Naive thymus-derived CD4-positive, alpha-beta T cell (primary cell): ENCODE measurements at regions not wholly inside any gene's neighbourhood (a gene's known extent, or its start where the extent isn't known, plus 50 kb on each side); places are given as distances from the start of the nearest gene placed in this dataset.
"Not testable (repeated sequence)": the region's sequence is repeated elsewhere in the genome, so short reads cannot be mapped to it uniquely, and the experiment has no call there.

Experiments used
- ATAC-seq: fragments of 150-1000 bp; cut with Tn5 transposase; 2 replicates; pipeline ENCODE4 v1.10.0; 2021; ENCODE audit warnings: mild to moderate bottlenecking, moderate library complexity
- CTCF ChIA-PET: fragments of 350-600 bp; sonication (Branson Sonifier 250); formaldehyde crosslinking; loops from one replicate; lab custom pipeline; 2021; ENCODE audit warnings: antibody characterized with exemption; lab: Charles Lee
- POLR2A ChIA-PET: fragments of 350-600 bp; sonication (Branson Sonifier 250); formaldehyde crosslinking; loops from one replicate; lab custom pipeline; 2021; ENCODE audit warnings: antibody characterized with exemption, inconsistent platforms; lab: Charles Lee
- DNase-seq, 9 donors: peaks; one replicate each; pipeline versions ENCODE4 v3.0.0 to v3.0.0-alpha.2; 2020 to 2022; ENCODE audit warnings: mixed read lengths in 1 of 9
- H3K27ac ChIP-seq: one replicate; pipeline ENCODE4 v1.7.0; 2013; ENCODE audit warnings: mild to moderate bottlenecking, low read depth, low read length, moderate library complexity
- H3K27me3 ChIP-seq, 2 donors: one replicate each; pipeline ENCODE4 v1.7.0; 2013; ENCODE audit warnings: low read length in 2 of 2, mild to moderate bottlenecking in 2 of 2, moderate library complexity in 2 of 2; ENCODE audit not compliant: control insufficient read depth in 2 of 2, insufficient read depth in 2 of 2
- H3K36me3 ChIP-seq, 3 experiments: 1 replicate in 2 of 3; 2 replicates in 1 of 3; pipeline ENCODE4 v1.7.0; 2013; ENCODE audit warnings: low read length in 3 of 3, mild to moderate bottlenecking in 3 of 3, moderate library complexity in 1 of 3; ENCODE audit not compliant: insufficient read depth in 3 of 3, control insufficient read depth in 2 of 3
- H3K4me1 ChIP-seq, 2 donors: one replicate each; pipeline ENCODE4 v1.7.0; 2013; ENCODE audit warnings: low read length in 2 of 2, mild to moderate bottlenecking in 2 of 2, moderate library complexity in 1 of 2; ENCODE audit not compliant: control insufficient read depth in 2 of 2, insufficient read depth in 2 of 2
- H3K4me3 ChIP-seq: 2 replicates; pipeline ENCODE4 v1.7.0; 2013; ENCODE audit warnings: mild to moderate bottlenecking, low read length
- H3K9me3 ChIP-seq, 3 experiments: 1 replicate in 2 of 3; 2 replicates in 1 of 3; pipeline ENCODE4 v1.7.0; 2013; ENCODE audit warnings: low read length in 3 of 3; ENCODE audit not compliant: control insufficient read depth in 2 of 3
- H3K27ac Mint-ChIP-seq, 9 donors: one replicate each; pipeline ENCODE4 v1.8.0; 2020 to 2022; ENCODE audit warnings: mixed read lengths in 9 of 9, mild to moderate bottlenecking in 8 of 9, moderate library complexity in 5 of 9, inconsistent platforms in 2 of 9
- H3K27me3 Mint-ChIP-seq, 5 donors: one replicate each; pipeline ENCODE4 v1.8.0; 2021 to 2022; ENCODE audit warnings: mixed read lengths in 5 of 5, mild to moderate bottlenecking in 1 of 5
- H3K36me3 Mint-ChIP-seq, 5 donors: one replicate each; pipeline ENCODE4 v1.8.0; 2020 to 2022; ENCODE audit warnings: mixed read lengths in 5 of 5, mild to moderate bottlenecking in 3 of 5, inconsistent platforms in 1 of 5
- H3K4me1 Mint-ChIP-seq, 7 donors: one replicate each; pipeline ENCODE4 v1.8.0; 2020 to 2022; ENCODE audit warnings: mixed read lengths in 7 of 7, mild to moderate bottlenecking in 3 of 7, inconsistent platforms in 1 of 7
- H3K4me3 Mint-ChIP-seq, 10 donors: one replicate each; pipeline ENCODE4 v1.8.0; 2020 to 2022; ENCODE audit warnings: mild to moderate bottlenecking in 10 of 10, mixed read lengths in 10 of 10, moderate library complexity in 6 of 10, inconsistent platforms in 2 of 10
- H3K9me3 Mint-ChIP-seq, 11 donors: one replicate each; pipeline ENCODE4 v1.8.0; 2020 to 2022; ENCODE audit warnings: mixed read lengths in 11 of 11, mild to moderate bottlenecking in 4 of 11, inconsistent platforms in 1 of 11, moderate library complexity in 1 of 11
- intact Hi-C, 2 donors: fragments of 100-400 bp; cut with micrococcal nuclease; formaldehyde crosslinking; loops; one replicate each; pipeline ENCODE4 v1.15.1; 2023

DNA sequence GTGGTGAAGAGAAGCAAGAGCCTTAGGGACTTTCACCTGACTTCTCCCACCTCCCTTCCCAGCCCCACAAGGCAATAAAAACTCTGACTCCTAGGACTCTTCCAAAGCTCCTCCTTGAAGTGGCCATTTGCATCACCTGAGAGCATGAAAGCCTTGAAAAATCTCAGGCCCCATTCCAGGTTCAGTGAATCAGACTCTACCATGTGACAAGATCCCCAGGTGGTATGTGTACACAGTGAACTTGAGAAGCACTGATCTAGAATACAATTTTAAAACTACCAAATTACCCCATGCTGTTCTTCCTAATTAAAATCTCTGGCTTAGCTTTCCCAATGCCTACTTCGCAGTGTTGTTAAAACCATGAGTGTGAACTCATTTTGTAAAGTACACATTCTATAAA lies 195.1 kb upstream of the SAMSN1 start:
- intact Hi-C loops: loop anchor here in 1 of 2 donors (5.0 kb wide), 1 partner anchor 359 kb away; the partner anchor contains the start of gene HSPA13
- Histone ChIP-seq H3K27ac (no peak overlapping the region), H3K36me3 (no peaks in the 10 kb centered on the region), H3K27me3 (no peaks in the 10 kb centered on the region), H3K9me3 (no peaks in the 10 kb centered on the region), H3K4me3 (no peak overlapping the region), H3K4me1 (peaks cover 0 to 6% of the 10 kb centered on the region in 2 donors)
- CTCF ChIA-PET: interaction anchor here (0.7 kb wide), 1 partner anchor 22 kb away, joined by 3 read pairs; no protein-coding TSS in a partner anchor
- Mint-ChIP-seq H3K27me3 (peaks cover 0 to 5% (median 3%) of the 10 kb centered on the region in 5 donors), H3K4me3 (no peak overlapping the region), H3K27ac (no peak overlapping the region), H3K36me3 (peaks cover 0 to 27% (median 0%) of the 10 kb centered on the region in 5 donors), H3K9me3 (peaks cover 0 to 16% (median 2%) of the 10 kb centered on the region in 11 donors), H3K4me1 (peaks cover 0 to 28% (median 5%) of the 10 kb centered on the region in 7 donors)
- DNase-seq (no peak), ATAC-seq (no peak)
- POLR2A ChIA-PET: no interaction called here

GRCh38 chr21:14740692-14741091 lies 194.6 kb upstream of the SAMSN1 start:
- no peak overlapping the region for H3K27ac Mint-ChIP-seq
- CTCF ChIA-PET: interaction anchor here (0.7 to 1.2 kb wide), 2 partner anchors 23 to 269 kb away, joined by 3 read pairs; no protein-coding TSS in a partner anchor
- H3K4me1 Mint-ChIP-seq: peaks cover 0 to 31% (median 5%) of the 10 kb centered on the region in 7 donors
- DNase-seq (no peak), ATAC-seq (no peak)
- no peak overlapping the region for H3K4me3 Mint-ChIP-seq
- Histone ChIP-seq H3K36me3 (no peaks in the 10 kb centered on the region), H3K4me3 (no peak overlapping the region), H3K27ac (no peak overlapping the region), H3K4me1 (peaks cover 0 to 6% of the 10 kb centered on the region in 2 donors), H3K9me3 (no peaks in the 10 kb centered on the region), H3K27me3 (no peaks in the 10 kb centered on the region)
- peaks cover 0 to 10% (median 2%) of the 10 kb centered on the region in 11 donors for H3K9me3 Mint-ChIP-seq
- H3K36me3 Mint-ChIP-seq: peaks cover 0 to 25% (median 0%) of the 10 kb centered on the region in 5 donors
- intact Hi-C loops: loop anchor here in 1 of 2 donors (5.0 kb wide), 1 partner anchor 358 kb away; the partner anchor contains the start of gene HSPA13
- peaks cover 0 to 5% (median 3%) of the 10 kb centered on the region in 5 donors for H3K27me3 Mint-ChIP-seq
- POLR2A ChIA-PET: no interaction called here

DNA sequence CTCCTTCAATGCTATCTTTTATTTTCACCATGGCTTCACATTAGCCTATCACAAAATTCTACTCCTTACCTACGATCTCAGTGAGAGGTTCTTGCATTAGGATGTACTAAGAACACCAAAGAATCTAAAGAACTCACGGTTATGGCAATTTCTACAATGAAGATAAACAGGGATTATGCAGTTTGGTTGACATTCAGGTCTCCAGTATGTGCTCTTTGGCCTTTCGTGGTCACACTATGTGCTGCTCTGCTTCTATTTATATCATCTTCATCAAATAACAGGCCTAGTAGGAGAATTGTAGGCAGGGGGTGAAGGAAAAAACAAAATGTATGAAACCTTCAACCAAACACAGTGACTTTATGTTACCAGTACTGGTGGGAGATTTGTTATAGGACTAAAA lies 194.0 kb upstream of the SAMSN1 start:
- peaks cover 0 to 35% (median 8%) of the 10 kb centered on the region in 7 donors for H3K4me1 Mint-ChIP-seq
- Histone ChIP-seq H3K4me1 (peaks cover 0 to 6% of the 10 kb centered on the region in 2 donors), H3K27me3 (no peaks in the 10 kb centered on the region), H3K36me3 (no peaks in the 10 kb centered on the region), H3K27ac (no peak overlapping the region), H3K4me3 (no peak overlapping the region), H3K9me3 (no peaks in the 10 kb centered on the region)
- peaks cover 0 to 26% (median 0%) of the 10 kb centered on the region in 5 donors for H3K36me3 Mint-ChIP-seq
- H3K4me3 Mint-ChIP-seq: no peak overlapping the region
- H3K9me3 Mint-ChIP-seq: peaks cover 0 to 9% (median 2%) of the 10 kb centered on the region in 11 donors
- no peak for ATAC-seq
- ChIA-PET CTCF (interaction anchor here (1.2 kb wide), 1 partner anchor 269 kb away, joined by 3 read pairs; no protein-coding TSS in a partner anchor), POLR2A (no interaction called here)
- no peak for DNase-seq
- no peak overlapping the region for H3K27ac Mint-ChIP-seq
- peaks cover 0 to 5% (median 3%) of the 10 kb centered on the region in 5 donors for H3K27me3 Mint-ChIP-seq
- intact Hi-C loops: loop anchor here in 1 of 2 donors (5.0 kb wide), 1 partner anchor 358 kb away; the partner anchor contains the start of gene HSPA13

DNA sequence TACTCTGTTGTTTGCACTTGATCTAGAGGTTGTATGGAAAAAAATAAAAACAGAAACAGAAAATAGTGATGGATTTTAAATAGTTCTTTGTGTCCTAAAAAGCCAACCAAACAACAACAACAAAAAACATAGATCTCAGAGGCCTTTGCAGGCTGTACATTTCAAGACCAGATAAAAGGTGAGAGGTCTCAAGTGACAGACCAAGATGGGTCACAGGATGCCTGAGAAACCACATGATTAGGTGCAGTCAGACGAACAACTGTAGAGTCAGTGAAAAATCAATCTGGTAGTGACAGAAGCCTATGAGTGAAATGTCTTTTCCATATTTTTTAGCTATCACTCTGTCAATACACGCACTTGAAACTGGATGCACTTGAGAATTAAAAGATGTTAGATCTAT lies 193.5 kb upstream of the SAMSN1 start:
- no peaks in the 10 kb centered on the region for H3K9me3 ChIP-seq
- H3K27me3 Mint-ChIP-seq: peaks cover 0 to 5% (median 3%) of the 10 kb centered on the region in 5 donors

DNA sequence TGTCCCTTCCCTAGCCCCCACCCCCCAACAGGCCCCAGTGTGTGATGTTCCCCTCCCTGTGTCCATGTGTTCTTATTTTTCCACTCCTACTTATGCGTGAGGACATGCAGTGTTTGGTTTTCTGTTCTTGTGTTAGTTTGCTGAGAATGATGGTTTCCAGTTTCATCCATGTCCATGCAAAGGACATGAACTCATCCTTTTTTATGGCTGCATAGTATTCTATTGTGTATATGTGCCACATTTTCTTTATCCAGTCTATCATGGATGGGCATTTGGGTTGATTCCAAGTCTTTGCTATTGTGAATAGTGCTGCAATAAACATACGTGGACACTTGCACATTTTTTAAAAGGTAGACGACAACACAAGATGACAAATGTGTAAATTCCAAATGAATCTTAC lies 192.5 kb upstream of the SAMSN1 start:
- POLR2A ChIA-PET: interaction anchor here (0.8 to 1.1 kb wide), 2 partner anchors 39 to 63 kb away, joined by 3 read pairs; no protein-coding TSS in a partner anchor
- intact Hi-C loops: loop anchor here (1.0 to 10.0 kb wide), 3 partner anchors 286 to 335 kb away; partner anchors contain the start of gene NRIP1 (in 1 of the 2)
- not testable (repeated sequence) for H3K9me3 ChIP-seq, H3K27me3 Mint-ChIP-seq, H3K27ac Mint-ChIP-seq, H3K36me3 ChIP-seq, H3K4me3 Mint-ChIP-seq, H3K27me3 ChIP-seq, DNase-seq, H3K27ac ChIP-seq, H3K9me3 Mint-ChIP-seq, ATAC-seq, H3K4me3 ChIP-seq, H3K4me1 ChIP-seq
- peaks cover 0 to 42% (median 8%) of the 10 kb centered on the region in 7 donors for H3K4me1 Mint-ChIP-seq
- H3K36me3 Mint-ChIP-seq: peaks cover 0 to 26% (median 0%) of the 10 kb centered on the region in 5 donors
- CTCF ChIA-PET: interaction anchor here (1.0 to 2.1 kb wide), 13 partner anchors 10 to 815 kb away, joined by 3 to 9 read pairs (median 3); no protein-coding TSS in a partner anchor

More for the DNA sequence above, 193.5 kb upstream of the SAMSN1 start:
- H3K36me3 ChIP-seq: no peaks in the 10 kb centered on the region
- peaks cover 0 to 35% (median 8%) of the 10 kb centered on the region in 7 donors for H3K4me1 Mint-ChIP-seq
- H3K36me3 Mint-ChIP-seq: peaks cover 0 to 25% (median 0%) of the 10 kb centered on the region in 5 donors
- no peak overlapping the region for H3K27ac Mint-ChIP-seq
- H3K4me3 ChIP-seq: no peak overlapping the region
- peaks cover 0 to 6% of the 10 kb centered on the region in 2 donors for H3K4me1 ChIP-seq
- POLR2A ChIA-PET: no interaction called here
- no peak overlapping the region for H3K4me3 Mint-ChIP-seq
- no peak overlapping the region for H3K27ac ChIP-seq
- CTCF ChIA-PET: interaction anchor here (1.2 kb wide), 1 partner anchor 268 kb away, joined by 3 read pairs; no protein-coding TSS in a partner anchor
- ATAC-seq (no peak), DNase-seq (no peak)
- H3K9me3 Mint-ChIP-seq: peaks cover 0 to 8% (median 2%) of the 10 kb centered on the region in 11 donors
- intact Hi-C loops: loop anchor here in 1 of 2 donors (5.0 to 10.0 kb wide), 2 partner anchors 287 to 325 kb away; partner anchors contain the start of gene NRIP1
- H3K27me3 ChIP-seq: no peaks in the 10 kb centered on the region

DNA sequence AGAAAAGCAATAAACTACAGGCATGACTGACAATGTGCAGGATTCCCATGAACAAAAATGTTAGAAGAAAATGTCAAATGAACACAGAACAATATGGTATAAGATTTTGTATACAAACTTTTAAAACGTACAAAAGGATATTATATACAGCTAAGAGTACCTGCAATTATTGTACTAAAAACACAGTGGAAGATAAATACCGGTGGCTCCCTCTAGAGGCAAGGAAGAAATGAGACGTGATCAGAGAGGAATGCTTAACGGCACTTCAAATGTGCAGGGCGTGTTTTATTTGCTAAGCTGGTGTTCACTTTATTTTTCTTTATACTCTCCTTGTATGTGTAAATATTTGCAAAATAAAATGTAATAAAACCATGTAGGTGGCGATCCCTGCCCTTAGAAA lies 191.8 kb upstream of the SAMSN1 start:
- Mint-ChIP-seq H3K9me3 (peaks cover 0 to 7% (median 0%) of the 10 kb centered on the region in 11 donors), H3K4me3 (peak overlapping the region in 1 of 10 donors; percentile 23), H3K27me3 (peaks cover 0 to 5% (median 3%) of the 10 kb centered on the region in 5 donors), H3K36me3 (peaks cover 0 to 28% (median 0%) of the 10 kb centered on the region in 5 donors), H3K4me1 (peaks cover 0 to 43% (median 8%) of the 10 kb centered on the region in 7 donors), H3K27ac (peak overlapping the region in 1 of 9 donors; percentile 7)
- Histone ChIP-seq H3K4me3 (no peak overlapping the region), H3K4me1 (peaks cover 0 to 6% of the 10 kb centered on the region in 2 donors), H3K9me3 (no peaks in the 10 kb centered on the region), H3K36me3 (no peaks in the 10 kb centered on the region), H3K27ac (no peak overlapping the region), H3K27me3 (no peaks in the 10 kb centered on the region)
- ChIA-PET POLR2A (interaction anchor here (0.8 to 1.1 kb wide), 2 partner anchors 39 to 62 kb away, joined by 3 read pairs; no protein-coding TSS in a partner anchor), CTCF (interaction anchor here (0.6 to 2.1 kb wide), 21 partner anchors 10 to 815 kb away, joined by 3 to 9 read pairs (median 3); no protein-coding TSS in a partner anchor)
- intact Hi-C loops: loop anchor here (1.0 to 10.0 kb wide), 9 partner anchors 61 to 485 kb away; partner anchors contain the start of gene NRIP1 (in 1 of the 2)
- ATAC-seq: peak; percentile 94
- DNase-seq: peak in 7 of 9 donors; percentile 54 to 80 (median 72)
